HG02938 (cell line): ENCODE measurements at regions not wholly inside any gene's neighbourhood (a gene's known extent, or its start where the extent isn't known, plus 50 kb on each side); places are given as distances from the start of the nearest gene placed in this dataset.
"Not testable (repeated sequence)": the region's sequence is repeated elsewhere in the genome, so short reads cannot be mapped to it uniquely, and the experiment has no call there.

Source experiments
- ATAC-seq: cut with Tn5 transposase; IDR thresholded peaks from one replicate; pipeline ENCODE4 v1.9.1; 2021; ENCODE audit warnings: mild to moderate bottlenecking, moderate library complexity; ENCODE audit not compliant: unreplicated experiment

DNA sequence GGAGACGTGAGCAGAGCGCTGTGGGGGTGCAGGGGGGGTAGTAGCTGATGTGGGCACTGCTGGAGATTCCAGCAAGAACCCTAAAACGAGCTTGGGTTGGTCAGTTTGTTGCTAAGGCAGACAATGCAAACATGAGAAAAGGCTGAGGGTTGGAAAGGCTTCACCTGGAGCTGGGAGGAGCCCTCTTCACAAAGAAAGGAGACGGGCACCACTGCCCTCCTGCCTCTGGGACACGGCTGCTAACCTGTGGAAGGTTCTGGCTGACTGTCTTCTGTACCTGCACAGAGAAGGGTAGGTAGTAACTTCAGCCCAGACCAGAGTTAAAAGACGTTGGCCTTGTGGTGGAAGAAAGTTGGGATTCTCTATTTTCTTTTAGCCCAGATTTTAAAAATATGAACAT lies 108.7 kb downstream of the SUCLA2 start:
- ATAC-seq = no peak

DNA sequence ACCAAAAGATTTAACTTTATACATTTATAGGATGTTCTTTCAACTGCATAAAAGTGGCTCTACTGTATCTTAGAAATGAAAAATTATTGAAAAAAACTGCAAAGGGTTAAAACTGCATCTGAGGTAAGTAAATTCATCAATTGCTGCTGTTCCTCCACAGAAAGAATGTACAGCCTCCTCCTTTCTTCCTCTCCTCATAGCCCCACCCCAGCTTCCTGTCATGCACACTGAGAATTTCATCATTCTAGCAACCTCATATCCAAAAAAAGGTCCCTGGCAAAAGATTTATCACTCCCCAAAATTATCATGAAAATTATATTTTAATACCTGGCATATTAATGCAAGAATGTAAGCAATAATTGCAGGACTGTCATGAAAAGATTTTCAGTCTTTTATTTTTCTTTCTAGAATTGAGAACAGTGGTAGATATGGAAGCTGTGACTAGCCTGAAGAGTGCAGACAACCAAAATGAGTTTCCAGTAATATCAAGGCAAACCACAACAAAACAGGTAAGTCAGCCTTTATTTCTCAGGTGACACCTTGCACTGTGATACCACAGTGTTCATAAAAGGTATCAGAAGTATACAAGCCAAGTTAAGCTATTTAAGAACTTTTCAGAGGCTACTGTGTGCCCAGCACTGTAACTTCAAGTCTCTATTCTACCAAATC lies 110.8 kb downstream of the SUCLA2 start:
- ATAC-seq = no peak

DNA sequence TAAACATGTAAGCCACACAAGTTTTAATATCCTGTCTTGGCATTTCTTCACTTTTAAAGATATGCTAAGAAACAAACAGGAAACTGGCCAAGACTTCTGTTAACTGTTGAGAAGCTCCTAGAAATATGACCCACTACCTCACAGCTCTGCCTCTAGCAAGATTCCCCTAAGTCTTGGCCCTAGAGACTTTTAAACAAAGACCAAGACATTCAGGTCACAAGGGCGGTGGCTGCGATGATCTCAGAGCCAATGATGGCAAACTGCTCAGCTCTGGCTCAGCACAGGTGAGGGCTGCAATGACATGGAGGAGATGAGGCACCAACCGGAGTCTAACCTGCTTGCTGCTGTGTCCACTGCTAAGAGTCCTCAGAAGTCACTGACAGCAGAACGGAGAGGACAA lies 114.8 kb downstream of the SUCLA2 start:
- ATAC-seq = no peak

- ATAC-seq = no peak
Measured at GRCh38 chr13:47875201-47875600, 125.9 kb downstream of the SUCLA2 start.

DNA sequence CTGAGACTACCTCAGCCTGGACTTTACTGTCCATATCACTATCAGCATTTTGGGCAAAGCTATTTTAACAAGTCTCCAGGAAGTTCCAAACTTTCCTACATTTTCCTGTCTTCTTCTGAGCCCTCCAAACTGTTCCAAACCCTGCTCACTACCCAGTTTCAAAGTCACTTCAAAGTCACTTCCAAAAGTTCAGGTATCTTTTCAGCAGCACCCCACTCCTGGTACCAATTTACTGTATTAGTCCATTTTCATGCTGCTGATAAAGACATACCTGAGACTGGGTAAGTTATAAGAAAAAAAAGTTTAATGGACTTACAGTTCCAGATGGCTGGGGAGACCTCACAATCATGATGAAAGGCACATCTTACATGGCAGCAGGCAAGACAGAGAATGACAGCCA lies 127.1 kb downstream of the SUCLA2 start:
- ATAC-seq = not testable (repeated sequence)

DNA sequence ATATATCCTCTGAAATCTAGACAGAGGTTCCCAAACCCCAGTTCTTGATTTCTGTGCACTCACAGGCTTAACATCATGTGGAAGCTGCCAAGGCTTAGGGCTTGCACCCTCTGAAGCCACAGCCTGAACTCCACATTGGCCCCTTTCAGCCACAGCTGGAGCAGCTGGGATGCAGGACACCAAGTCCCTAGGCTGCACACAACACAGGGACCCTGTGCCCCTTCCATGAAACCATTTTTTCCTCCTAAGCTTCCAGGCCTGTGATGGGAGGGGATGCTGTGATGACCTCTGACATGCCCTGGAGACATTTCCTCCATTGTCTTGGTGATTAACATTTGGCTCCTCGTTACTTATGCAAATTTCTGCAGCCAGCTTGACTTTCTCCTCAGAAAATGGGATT lies 127.8 kb downstream of the SUCLA2 start:
- not testable (repeated sequence) for ATAC-seq

DNA sequence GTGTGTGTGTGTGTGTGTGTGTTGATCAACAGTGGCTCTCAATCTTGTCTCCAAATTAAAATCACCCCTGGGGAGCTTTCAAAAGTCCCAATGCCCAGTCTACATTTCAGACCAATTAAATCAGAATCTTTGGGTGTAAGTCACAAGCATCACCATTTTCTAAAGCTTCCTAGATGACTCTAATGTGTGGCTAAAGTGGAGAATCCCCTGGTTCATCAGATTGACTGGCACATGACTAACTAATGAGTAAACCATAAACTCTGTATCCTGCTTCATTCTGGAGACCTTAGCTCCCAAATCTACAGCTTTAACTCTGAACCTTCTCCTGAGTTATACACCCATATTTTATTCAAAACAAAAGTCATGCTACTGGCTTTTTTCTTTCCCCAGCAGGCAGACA lies 131.3 kb downstream of the SUCLA2 start:
- ATAC-seq = no peak

DNA sequence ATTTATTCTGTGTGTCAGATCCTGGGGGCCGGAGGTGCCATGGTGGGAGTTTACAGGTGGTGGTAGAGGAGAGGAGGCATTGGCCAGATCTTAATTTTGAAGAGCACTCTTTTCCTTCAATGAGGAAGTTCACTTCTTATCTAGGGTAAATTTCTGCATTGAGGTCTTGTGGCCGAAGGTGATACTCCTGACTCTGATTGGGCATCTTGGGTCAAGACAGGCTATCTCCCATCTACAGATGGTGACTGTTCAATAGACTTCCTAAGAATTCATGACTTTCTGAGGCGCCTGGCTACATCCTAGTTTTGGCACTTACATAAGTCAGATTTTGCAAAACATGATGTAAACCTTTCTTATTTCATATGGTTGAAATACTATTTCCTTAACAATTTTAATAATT lies 135.2 kb downstream of the SUCLA2 start:
- no peak for ATAC-seq

GRCh38 chr13:47862841-47863240 lies 138.2 kb downstream of the SUCLA2 start:
- ATAC-seq = no peak

GRCh38 chr13:47859165-47859564 lies 141.9 kb downstream of the SUCLA2 start:
- no peak for ATAC-seq

- ATAC-seq = no peak
Measured at GRCh38 chr13:47858042-47859025, 142.7 kb downstream of the SUCLA2 start.

DNA sequence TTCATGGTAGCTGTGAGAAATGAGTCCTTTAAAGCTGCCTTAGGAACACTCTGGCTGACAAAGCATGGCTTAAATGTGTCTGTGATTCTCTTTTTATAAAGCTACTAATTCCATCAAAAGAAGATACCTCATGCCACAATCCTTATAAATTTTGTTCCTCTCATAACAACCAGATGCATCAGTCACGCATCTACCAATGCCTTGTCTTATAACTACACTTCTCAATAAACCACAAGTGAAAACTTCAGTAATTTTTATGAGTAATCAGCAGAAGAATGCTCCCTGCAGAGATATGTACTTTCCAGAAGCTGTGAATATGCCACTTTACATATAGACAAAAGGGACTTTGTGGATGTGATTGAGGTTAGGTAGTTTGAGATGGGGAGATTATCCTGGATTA lies 147.8 kb downstream of the SUCLA2 start:
- ATAC-seq = no peak

- no peak for ATAC-seq
Measured at GRCh38 chr13:47846886-47847285, 154.2 kb downstream of the SUCLA2 start.

DNA sequence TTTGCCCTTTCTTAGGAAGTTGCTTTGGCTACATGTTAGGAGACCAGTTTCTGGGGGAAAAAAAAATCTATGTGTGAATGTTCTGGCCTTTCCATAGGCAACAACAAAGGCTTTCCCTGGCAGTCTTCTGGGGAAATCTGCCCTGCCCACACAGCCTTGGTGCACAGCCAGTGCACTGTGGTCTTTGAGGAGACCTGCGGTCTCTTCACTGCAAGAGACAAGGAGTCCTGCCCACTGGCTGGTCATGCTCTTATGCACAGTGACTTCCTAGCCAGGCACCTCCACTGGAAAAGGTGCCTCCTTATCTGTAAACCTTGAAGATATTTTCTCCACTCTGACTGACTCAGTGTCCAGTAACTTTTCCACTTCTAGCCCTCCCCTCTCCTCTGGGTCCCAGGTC lies 155.1 kb downstream of the SUCLA2 start:
- ATAC-seq = no peak

GRCh38 chr13:47843005-47843404 lies 158.1 kb downstream of the SUCLA2 start:
- peak; percentile 81 for ATAC-seq

DNA sequence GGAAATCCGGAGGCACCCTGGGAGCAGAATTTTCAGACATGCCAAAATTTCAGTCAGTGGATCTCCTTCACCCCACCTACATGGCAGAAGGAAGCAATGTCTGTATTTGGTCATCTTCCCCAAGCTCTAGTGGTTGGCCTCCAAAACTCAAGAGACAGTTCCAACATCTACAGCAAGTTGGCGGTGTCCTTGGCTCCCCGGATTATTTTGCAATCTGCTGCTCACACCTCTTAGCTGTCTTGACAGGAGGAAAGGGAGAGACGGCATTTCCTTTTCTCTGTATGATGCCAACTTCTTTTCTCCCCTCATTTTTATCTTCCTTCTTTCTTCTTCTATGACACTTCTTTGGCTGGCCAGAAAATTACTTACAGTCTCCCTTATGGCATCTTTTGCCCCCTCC lies 159.9 kb downstream of the SUCLA2 start:
- no peak for ATAC-seq

- ATAC-seq = no peak
Measured at GRCh38 chr13:47837906-47838305, 163.2 kb downstream of the SUCLA2 start.

- no peak for ATAC-seq
Measured at GRCh38 chr13:47837104-47837880, 163.8 kb downstream of the SUCLA2 start.

DNA sequence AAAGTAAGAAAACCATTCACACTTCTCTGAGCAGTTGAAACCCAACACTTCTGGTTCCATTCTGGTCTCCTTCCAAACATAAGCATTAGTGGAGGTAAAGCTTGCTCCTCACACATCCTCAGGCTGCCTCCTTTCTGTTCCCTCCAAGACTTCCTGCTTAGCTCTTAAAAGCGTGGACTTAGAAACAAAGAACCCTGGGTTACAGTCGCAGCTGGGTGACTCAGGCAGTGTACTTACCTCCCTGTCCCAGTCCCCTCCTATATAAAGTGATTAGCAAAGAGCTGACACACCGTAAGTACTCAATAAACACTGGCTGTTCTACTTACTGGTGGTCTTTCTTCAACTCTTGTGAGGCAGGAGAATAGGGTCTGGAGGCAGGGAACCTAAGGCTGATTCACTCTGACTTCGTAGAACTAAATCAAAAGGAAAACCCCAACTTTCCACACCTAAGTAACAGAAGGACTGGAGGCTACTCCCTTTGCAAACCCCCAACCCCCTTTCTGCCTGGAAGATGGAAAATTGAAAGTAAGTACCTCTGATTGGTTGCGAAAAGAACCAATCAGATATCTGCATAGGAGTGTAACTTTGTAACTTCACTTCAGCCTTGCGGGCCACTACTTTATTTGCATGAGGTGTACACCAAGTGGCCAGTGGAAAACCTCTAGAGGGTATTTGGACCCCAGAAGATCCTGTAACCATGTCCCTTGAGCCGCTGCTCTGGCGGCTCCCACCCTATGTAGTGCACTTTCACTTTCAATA lies 165.4 kb downstream of the SUCLA2 start:
- no peak for ATAC-seq

- no peak for ATAC-seq
Measured at GRCh38 chr13:47832458-47832972, 168.6 kb downstream of the SUCLA2 start.
